ENCODE measurements at regions not wholly inside any gene's neighbourhood (a gene's known extent, or its start where the extent isn't known, plus 50 kb on each side); places are given as distances from the start of the nearest gene placed in this dataset.

DNA sequence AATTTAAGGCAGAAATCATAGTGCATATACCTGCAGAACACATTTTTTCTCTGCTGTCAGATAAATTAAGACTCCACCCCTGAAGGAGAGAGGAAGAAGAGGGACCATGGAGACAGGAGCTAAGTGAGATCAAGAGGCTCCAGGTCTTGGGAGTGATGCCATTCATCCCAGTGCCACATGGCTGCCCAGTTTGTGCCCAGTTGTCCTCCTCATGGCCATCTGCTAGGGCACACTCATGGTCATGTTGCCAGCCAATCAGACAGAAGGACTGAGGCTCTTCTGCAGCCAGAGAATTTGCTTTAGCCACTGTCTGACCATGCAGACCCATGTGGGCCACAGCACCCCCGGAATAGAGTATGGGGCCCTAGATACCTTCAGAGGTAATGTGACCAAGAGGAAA is 270.5 kb upstream of the PROK2 start:
- Histone ChIP-seq H3K27me3 (no peaks in the 10 kb centered on the region), H3K9me3 (no peaks in the 10 kb centered on the region), H3K27ac (no peak overlapping the region), H3K36me3 (ENCODE audit: low read depth, missing control alignments) (no peaks in the 10 kb centered on the region), H3K4me1 (no peaks in the 10 kb centered on the region), H3K4me3 (no peak overlapping the region)
- intact Hi-C loops (cut with DNase I; ENCODE audit: low total_unique reads): no loop called here
- DNase-seq: no peak
- 82 to 85% methylated on average over 1 of the region's 1 CpG for WGBS, 2 donors
- TF ChIP-seq, protein P1, sequence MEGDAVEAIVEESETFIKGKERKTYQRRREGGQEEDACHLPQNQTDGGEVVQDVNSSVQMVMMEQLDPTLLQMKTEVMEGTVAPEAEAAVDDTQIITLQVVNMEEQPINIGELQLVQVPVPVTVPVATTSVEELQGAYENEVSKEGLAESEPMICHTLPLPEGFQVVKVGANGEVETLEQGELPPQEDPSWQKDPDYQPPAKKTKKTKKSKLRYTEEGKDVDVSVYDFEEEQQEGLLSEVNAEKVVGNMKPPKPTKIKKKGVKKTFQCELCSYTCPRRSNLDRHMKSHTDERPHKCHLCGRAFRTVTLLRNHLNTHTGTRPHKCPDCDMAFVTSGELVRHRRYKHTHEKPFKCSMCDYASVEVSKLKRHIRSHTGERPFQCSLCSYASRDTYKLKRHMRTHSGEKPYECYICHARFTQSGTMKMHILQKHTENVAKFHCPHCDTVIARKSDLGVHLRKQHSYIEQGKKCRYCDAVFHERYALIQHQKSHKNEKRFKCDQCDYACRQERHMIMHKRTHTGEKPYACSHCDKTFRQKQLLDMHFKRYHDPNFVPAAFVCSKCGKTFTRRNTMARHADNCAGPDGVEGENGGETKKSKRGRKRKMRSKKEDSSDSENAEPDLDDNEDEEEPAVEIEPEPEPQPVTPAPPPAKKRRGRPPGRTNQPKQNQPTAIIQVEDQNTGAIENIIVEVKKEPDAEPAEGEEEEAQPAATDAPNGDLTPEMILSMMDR (IDR thresholded peaks at IDR 0.05): no peak
- TF ChIP-seq POLR2A (IDR thresholded peaks at IDR 0.05): no peak

DNA sequence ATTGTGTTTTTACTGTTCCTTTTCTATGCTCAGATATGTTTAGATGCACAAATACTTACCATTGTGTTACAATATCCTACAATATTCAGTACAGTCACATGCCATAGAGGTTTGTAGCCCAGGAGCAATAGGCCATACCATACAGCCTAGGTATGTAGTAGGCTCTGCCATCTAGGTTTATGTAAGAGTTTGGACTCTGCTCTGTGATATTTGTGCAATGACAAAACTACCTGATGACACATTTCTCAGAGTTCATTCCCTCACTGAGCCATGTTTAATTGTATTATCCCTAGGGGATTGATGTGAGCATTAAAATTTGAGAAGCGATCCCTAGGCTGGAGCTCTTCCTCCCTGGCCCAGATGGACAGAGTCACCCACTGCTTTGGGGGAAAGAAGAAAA is 270.0 kb upstream of the PROK2 start:
- no peak for DNase-seq
- H3K27me3 ChIP-seq: no peaks in the 10 kb centered on the region
- no peaks in the 10 kb centered on the region for H3K9me3 ChIP-seq
- intact Hi-C loops (cut with DNase I; ENCODE audit: low total_unique reads): no loop called here
- no peak overlapping the region for H3K27ac ChIP-seq
- no peaks in the 10 kb centered on the region for H3K4me1 ChIP-seq
- H3K36me3 ChIP-seq (ENCODE audit: low read depth, missing control alignments): no peaks in the 10 kb centered on the region
- H3K4me3 ChIP-seq: no peak overlapping the region
- TF ChIP-seq POLR2A (IDR thresholded peaks at IDR 0.05): no peak
- TF ChIP-seq, protein P1 (IDR thresholded peaks at IDR 0.05): no peak
- WGBS, 2 donors: 87 to 94% methylated on average over 1 of the region's 1 CpG

DNA sequence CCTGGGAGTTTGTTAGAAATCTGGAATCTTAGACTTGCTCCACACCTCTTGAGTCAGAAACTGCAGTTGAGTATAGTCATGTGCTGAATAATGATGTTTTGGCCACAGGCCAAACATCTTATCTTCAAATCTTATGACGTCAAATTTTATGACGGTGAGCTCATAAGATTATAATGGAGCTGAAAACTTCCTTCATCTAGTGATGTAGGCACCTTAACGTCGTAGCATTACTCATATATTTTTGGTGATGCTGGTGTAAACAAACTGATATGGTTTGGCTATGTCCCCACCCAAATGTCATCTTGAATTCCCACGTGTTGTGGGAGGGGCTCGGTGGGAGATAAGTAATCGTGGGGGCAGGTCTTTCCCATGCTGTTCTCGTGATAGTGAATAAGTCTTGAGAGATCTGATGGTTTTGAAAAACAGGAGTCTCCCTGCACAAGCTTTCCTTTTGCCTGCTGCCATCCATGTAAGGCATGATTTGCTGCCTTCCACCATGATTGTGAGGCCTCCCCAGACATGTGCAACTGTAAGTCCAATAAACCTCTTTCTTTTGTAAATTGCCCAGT is 268.0 kb upstream of the PROK2 start:
- H3K4me3 ChIP-seq: no peak overlapping the region
- intact Hi-C loops (cut with DNase I; ENCODE audit: low total_unique reads): no loop called here
- H3K27me3 ChIP-seq: no peaks in the 10 kb centered on the region
- no peak overlapping the region for H3K27ac ChIP-seq
- no peak for DNase-seq
- H3K4me1 ChIP-seq: no peaks in the 10 kb centered on the region
- TF ChIP-seq, protein P1 (IDR thresholded peaks at IDR 0.05): no peak
- TF ChIP-seq POLR2A (IDR thresholded peaks at IDR 0.05): no peak
- 83% methylated on average over 8 of the region's 8 CpGs for WGBS, 2 donors
- H3K36me3 ChIP-seq (ENCODE audit: low read depth, missing control alignments): no peaks in the 10 kb centered on the region
- H3K9me3 ChIP-seq: no peaks in the 10 kb centered on the region

DNA sequence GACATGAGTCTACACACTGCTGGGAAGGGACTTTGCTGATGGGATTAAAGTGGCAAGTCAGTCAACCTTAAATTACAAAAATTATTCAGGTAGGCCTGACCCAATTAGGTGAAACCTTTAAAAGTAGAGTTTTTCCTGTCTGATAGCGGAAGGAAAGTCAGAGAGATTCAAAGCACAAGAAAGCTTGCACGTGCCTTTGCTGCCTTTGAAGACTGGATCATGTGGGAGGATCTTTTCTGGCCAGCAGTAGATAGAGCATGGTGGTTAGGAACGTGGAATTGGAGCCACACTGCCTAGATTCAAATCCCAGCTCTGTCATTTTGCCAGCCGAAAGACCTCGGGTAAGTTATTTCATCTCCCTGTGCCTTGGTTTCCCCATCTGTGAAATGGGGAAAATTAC is 265.8 kb upstream of the PROK2 start:
- H3K27ac ChIP-seq: no peak overlapping the region
- no peaks in the 10 kb centered on the region for H3K4me1 ChIP-seq
- H3K27me3 ChIP-seq: no peaks in the 10 kb centered on the region
- H3K36me3 ChIP-seq (ENCODE audit: low read depth, missing control alignments): no peaks in the 10 kb centered on the region
- TF ChIP-seq, protein P1 (IDR thresholded peaks at IDR 0.05): no peak
- TF ChIP-seq POLR2A (IDR thresholded peaks at IDR 0.05): no peak
- H3K9me3 ChIP-seq: no peaks in the 10 kb centered on the region
- H3K4me3 ChIP-seq: no peak overlapping the region
- DNase-seq: no peak
- intact Hi-C loops (cut with DNase I; ENCODE audit: low total_unique reads): no loop called here
- WGBS, 2 donors: 88% methylated on average over 5 of the region's 5 CpGs

DNA sequence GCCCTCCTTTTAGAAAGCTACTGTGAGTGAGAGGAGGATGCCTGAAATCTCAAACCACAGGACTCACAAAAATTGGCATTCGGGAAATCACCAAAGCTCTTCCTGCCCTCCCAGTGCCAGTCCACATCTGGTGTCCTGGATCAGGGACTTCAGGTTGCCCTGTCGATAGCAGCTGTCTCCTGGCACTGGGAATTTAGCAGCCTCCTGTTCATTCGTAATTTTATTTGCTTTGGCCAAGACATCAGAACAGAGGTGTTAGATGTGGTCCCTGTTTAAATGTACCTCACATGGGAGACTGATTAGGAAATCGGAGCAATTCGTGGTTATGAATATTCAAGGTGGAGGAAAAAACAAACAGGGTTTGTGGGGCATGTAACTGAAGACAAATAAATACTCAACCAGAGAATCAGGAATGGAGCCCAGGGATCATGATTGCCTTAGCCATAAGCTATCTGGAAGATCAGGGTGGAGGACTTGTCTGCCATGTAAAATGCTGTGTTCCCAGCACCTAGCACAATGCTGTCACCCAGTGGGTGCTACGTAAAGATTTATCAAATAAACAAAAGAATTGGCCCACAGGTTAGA is 265.2 kb upstream of the PROK2 start:
- H3K27me3 ChIP-seq: no peaks in the 10 kb centered on the region
- no peak overlapping the region for H3K4me3 ChIP-seq
- no peaks in the 10 kb centered on the region for H3K4me1 ChIP-seq
- no peak overlapping the region for H3K27ac ChIP-seq
- TF ChIP-seq, protein P1 (IDR thresholded peaks at IDR 0.05): no peak
- no peak for TF ChIP-seq POLR2A (IDR thresholded peaks at IDR 0.05)
- 89 to 90% methylated on average over 6 of the region's 6 CpGs for WGBS, 2 donors
- no peak for DNase-seq
- no peaks in the 10 kb centered on the region for H3K9me3 ChIP-seq
- no peaks in the 10 kb centered on the region for H3K36me3 ChIP-seq (ENCODE audit: low read depth, missing control alignments)
- intact Hi-C loops (cut with DNase I; ENCODE audit: low total_unique reads): no loop called here

Measured in testis (tissue), 2 donors.